Stomach (tissue), 4 donors: ENCODE measurements at regions not wholly inside any gene's neighbourhood (a gene's known extent, or its start where the extent isn't known, plus 50 kb on each side); places are given as distances from the start of the nearest gene placed in this dataset.

Experiments
- CTCF ChIP-seq, 7 experiments: fragments of 450-650 bp in 4 of 7; fragments of 200-600 bp in 3 of 7; sonication (generic) in 3 of 7; IDR thresholded peaks; one replicate each; pipeline ENCODE4 v1.5.1; 2016 to 2019; ENCODE audit warnings: antibody characterized with exemption in 7 of 7, control low read depth in 2 of 7, mild to moderate bottlenecking in 1 of 7
- EP300 ChIP-seq: sonication (generic); formaldehyde crosslinking; IDR thresholded peaks from one replicate; pipeline ENCODE4 v1.6.1; 2017; ENCODE audit warnings: antibody characterized with exemption
- POLR2A ChIP-seq, 4 donors: fragments of 450-650 bp; IDR thresholded peaks; one replicate each; pipeline ENCODE4 v1.6.1; 2016; ENCODE audit warnings: antibody characterized with exemption in 4 of 4, control low read depth in 2 of 4, mild to moderate bottlenecking in 1 of 4, moderate library complexity in 1 of 4
- POLR2AphosphoS5 ChIP-seq, 3 donors: sonication (generic); formaldehyde crosslinking; IDR thresholded peaks; one replicate each; pipeline ENCODE4 v1.6.1; 2016; ENCODE audit warnings: antibody characterized with exemption in 3 of 3

DNA sequence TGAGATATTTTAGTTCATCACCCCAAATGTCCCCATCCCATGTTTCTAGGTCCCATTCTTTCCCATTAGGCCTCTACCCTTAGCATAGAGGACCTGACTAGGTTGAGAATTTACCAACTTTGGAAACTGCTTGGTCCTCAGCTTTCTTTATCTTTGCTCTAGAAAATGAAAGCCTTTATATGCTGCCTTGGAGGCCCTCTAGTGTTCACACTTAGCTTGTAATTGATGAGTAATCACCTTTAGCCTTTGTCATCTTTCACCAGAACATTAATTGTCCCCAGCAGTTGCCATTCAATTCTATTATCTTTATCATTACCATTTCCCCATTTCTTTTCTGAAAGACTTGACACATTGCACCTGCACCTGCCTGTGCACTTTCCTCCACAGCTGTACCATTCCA, 589.2 kb upstream of the NR3C2 start:
- TF ChIP-seq POLR2A (IDR thresholded peaks at IDR 0.05), result no peak
- peak in 5 of 7 experiments; percentile 8 to 51 (median 33) for TF ChIP-seq CTCF (IDR thresholded peaks at IDR 0.05)
- no peak for TF ChIP-seq POLR2AphosphoS5 (IDR thresholded peaks at IDR 0.05)
- no peak for TF ChIP-seq EP300
